ENCODE measurements at regions not wholly inside any gene's neighbourhood (a gene's known extent, or its start where the extent isn't known, plus 50 kb on each side); places are given as distances from the start of the nearest gene placed in this dataset.

GRCh38 chr1:115467196-115467595, 129.1 kb upstream of the NGF start:
- TF ChIP-seq CTCF (IDR thresholded peaks at IDR 0.05) (no peak), EZH2phosphoT487 (IDR thresholded peaks at IDR 0.05) (peak; percentile 77), EZH2 (IDR thresholded peaks at IDR 0.05) (no peak)
